SHP77 treated with DMSO at 0.1 percent for 48 hours (cell line): ENCODE measurements at regions not wholly inside any gene's neighbourhood (a gene's known extent, or its start where the extent isn't known, plus 50 kb on each side); places are given as distances from the start of the nearest gene placed in this dataset.
"Not testable (repeated sequence)": the region's sequence is repeated elsewhere in the genome, so short reads cannot be mapped to it uniquely, and the experiment has no call there.

Experiments
- DNase-seq: peaks from one replicate; lab custom pipeline; 2025; lab: John Stamatoyannopoulos, UW

DNA sequence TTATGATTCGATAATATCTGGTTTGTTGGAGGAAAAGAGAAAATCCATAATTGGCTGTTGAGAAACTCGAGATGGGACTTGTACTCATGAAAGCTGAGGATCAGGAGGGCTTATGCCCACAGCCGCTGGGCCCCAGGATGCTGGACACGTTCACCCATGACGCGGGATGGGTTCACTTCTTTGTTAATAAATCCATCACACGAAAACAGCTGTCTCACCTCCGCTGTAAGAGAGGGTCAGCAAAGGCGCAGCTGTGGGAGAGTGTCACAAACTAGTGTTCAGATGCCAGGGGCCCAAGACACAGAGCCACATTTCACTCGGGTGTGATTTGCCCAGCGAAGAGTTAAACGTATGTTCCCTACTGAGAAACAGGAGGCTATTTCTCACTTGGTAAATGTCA, 315.1 kb downstream of the THBS2 start:
- DNase-seq = no peak

DNA sequence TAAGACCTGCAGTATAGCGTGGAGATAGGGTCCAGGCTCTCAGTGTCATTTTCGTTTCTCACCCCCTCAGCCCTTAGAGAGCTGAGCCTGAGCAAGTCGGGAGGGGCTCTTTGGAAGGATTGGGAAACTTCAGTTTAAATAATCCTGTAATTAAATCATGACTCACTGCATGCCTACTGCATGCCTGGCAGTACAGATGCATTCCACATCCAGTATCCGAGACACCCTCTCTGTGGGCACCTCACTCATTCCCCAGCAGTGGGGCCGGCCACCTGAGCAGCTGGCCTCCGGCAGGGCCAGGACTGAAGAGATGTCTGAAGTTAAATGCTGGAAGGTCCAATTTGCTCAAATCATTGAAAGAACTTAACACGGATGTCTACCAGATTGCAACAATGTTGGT, 316.6 kb downstream of the THBS2 start:
- no peak for DNase-seq

- DNase-seq = no peak
Observed at GRCh38 chr6:168935628-168936010, 318.0 kb downstream of the THBS2 start.

- DNase-seq = no peak
Observed at GRCh38 chr6:168934660-168935627, 318.7 kb downstream of the THBS2 start.

- DNase-seq = not testable (repeated sequence)
Observed at GRCh38 chr6:168932171-168932570, 321.5 kb downstream of the THBS2 start.

- not testable (repeated sequence) for DNase-seq
Observed at GRCh38 chr6:168931072-168931471, 322.6 kb downstream of the THBS2 start.

- no peak for DNase-seq
Observed at GRCh38 chr6:168929871-168930450, 323.7 kb downstream of the THBS2 start.

- DNase-seq = no peak
Observed at GRCh38 chr6:168928012-168928411, 325.6 kb downstream of the THBS2 start.

GRCh38 chr6:168927026-168927425, 326.6 kb downstream of the THBS2 start:
- no peak for DNase-seq

DNA sequence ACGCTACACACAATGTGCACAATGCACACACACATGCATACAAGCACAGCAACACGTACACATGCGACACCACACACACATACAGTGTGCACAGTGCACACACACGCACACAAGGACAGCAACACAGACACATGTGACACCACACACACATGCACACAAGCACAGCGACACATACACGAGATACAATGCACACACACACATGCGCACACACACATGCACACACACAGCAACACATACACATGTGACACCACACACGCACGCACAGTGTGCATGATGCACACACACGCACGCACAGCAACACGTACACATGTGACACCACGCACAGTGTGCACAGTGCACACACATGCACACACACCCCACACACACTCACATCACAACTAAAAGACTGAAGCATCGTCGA, 327.3 kb downstream of the THBS2 start:
- DNase-seq = no peak

DNA sequence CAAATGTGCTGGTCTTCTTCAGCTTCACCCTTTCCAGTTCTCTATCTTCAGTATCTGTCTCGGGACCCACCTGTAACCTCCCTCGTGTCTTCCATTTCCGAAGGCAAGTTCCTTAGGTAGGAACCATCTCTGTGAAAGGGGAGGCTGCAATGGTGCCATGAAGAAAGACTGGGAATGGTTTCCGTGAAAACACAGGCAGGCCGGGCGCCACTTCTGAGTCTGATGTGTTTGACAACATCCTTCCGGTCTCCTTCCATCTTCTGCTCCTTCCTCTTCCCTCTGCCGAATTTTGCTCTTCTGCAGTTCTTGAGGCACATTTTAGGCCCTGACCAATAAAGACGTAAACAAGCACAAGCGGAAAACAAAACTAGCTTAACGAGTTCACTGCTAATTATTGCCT, 328.0 kb downstream of the THBS2 start:
- DNase-seq = no peak

DNA sequence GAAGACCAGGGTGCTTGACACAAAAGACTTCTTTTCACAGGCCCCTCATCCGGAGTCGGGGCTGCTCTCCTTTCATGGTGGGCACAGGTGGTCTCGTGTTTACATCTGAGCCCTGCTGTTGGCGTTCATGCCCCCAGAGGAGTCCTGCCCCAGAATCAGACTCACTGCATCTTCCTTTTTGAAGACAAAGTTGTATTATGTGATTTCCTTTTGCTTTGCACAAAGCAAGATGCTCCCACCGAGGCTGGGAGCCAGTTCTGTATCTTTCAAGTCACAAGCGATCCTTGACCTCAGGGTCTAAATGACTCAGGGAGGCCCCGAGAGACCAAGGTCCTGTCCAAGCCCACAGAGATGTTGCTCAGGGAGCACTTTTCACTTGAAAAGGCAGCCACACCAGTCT, 330.5 kb downstream of the THBS2 start:
- no peak for DNase-seq

- no peak for DNase-seq
Observed at GRCh38 chr6:168922436-168922835, 331.2 kb downstream of the THBS2 start.

DNA sequence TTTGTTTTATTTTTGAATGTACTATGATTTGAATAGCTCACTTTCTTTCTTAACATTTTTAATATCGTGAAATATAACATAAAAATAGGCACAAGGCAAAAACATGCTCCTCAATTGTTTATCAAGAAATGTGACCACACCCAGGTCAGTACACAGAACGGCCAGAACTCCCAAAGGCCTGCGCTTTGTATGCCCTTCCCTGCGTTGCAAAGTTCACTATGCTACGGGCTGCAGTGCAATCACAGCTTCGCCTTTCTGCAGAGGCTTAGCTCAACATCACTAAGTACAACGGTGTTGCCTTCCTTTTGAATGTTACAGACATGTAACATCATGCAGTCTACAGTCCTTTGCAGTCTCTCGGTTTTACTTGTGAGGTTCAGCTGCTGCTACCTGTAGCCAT, 333.4 kb downstream of the THBS2 start:
- no peak for DNase-seq

DNA sequence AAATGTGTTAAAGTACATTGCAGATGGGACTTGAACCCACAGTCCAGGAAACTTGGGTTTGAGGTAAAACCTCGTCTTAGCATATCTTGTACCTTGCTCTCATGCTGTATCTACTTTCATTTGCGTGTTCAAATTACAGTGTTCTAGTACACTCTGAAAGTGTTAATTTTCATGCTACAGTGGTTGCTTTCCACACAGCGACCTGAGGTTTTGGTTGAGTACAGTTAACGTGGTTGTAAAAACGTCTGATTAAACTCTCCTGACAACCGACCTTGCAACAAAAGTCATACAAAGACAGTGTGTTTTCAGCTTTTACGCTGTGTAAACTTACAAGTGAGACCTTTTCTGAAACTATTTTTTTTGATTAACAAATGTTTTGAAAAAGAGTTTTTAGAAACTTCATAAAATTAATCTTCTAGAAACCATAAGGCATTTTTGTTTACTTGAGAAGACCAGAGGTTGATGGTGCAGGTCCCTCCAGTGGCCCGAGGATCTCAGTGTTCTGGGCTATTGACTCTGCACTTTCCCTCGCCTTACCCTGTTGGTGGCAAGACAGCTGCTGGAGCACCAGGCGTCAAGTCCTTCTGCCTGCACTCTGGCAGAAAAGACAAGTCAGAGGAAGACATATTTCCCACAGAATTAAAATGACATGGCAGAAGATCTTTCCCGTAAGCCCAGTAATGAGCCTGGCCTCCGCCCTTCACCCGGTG, 334.0 kb downstream of the THBS2 start:
- DNase-seq = no peak

GRCh38 chr6:168916576-168917211, 337.0 kb downstream of the THBS2 start:
- DNase-seq = no peak

- DNase-seq = no peak
Observed at GRCh38 chr6:168915855-168916254, 337.8 kb downstream of the THBS2 start.

- DNase-seq = no peak
Observed at GRCh38 chr6:168915242-168915641, 338.4 kb downstream of the THBS2 start.

- DNase-seq = no peak
Observed at GRCh38 chr6:168913866-168914469, 339.7 kb downstream of the THBS2 start.

DNA sequence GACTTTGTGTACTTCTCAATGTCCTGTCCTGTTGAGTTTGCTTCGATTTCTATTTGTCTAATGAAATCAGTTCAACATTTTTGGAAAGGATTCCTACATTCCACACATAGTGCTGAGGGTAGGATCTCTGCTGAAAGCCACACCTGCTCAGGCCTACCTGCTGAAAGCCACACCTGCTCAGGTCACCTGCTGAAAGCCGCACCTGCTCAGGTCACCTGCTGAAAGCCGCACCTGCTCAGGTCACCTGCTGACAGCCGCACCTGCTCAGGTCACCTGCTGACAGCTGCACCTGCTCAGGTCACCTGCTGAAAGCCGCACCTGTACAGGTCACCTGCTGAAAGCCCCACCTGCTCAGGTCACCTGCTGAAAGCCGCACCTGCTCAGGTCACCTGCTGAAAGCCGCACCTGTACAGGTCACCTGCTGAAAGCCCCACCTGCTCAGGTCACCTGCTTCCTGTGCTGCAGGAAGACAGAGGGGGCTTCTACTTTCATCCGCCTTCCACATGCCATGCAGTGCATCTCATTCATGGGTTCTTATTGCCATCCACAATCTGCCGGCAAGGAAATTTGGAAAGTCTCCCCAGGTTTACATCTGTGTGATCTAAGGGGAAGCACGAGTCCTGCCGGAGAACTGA, 340.3 kb downstream of the THBS2 start:
- DNase-seq = not testable (repeated sequence)

GRCh38 chr6:168909288-168909687, 344.4 kb downstream of the THBS2 start:
- DNase-seq = no peak
